GM13976 (cell line): ENCODE measurements at regions not wholly inside any gene's neighbourhood (a gene's known extent, or its start where the extent isn't known, plus 50 kb on each side); places are given as distances from the start of the nearest gene placed in this dataset.

ENCODE experiments used
- DNase-seq: peaks from one replicate; pipeline ENCODE4 v3.0.0; 2012; ENCODE audit warnings: low spot score
- CTCF ChIP-seq: IDR thresholded peaks from 2 replicates; pipeline ENCODE4 v1.5.1; 2012; ENCODE audit warnings: borderline replicate concordance, mild to moderate bottlenecking; ENCODE audit not compliant: insufficient read depth; ENCODE audit errors: extremely low read depth, missing control alignments, control extremely low read depth
- in situ Hi-C: fragments of 300-500 bp; cut with MboI; formaldehyde crosslinking; loops from one replicate; pipeline ENCODE4 v1.12.0; 2022; ENCODE audit warnings: low sequenced_read_pairs, mixed read lengths, inconsistent platforms; ENCODE audit not compliant: unreplicated experiment

- in situ Hi-C loops = no loop called here
- TF ChIP-seq CTCF = no peak
- no peak for DNase-seq
Measured at GRCh38 chr6:144712541-144712940, 427.4 kb downstream of the UTRN start.

- no peak for DNase-seq
- TF ChIP-seq CTCF = no peak
- in situ Hi-C loops = no loop called here
Measured at GRCh38 chr6:144714021-144714712, 429.0 kb downstream of the UTRN start.

- TF ChIP-seq CTCF = no peak
- in situ Hi-C loops = no loop called here
- no peak for DNase-seq
Measured at GRCh38 chr6:144715344-144715743, 430.2 kb downstream of the UTRN start.

GRCh38 chr6:144718431-144718830, 433.3 kb downstream of the UTRN start:
- no peak for DNase-seq
- TF ChIP-seq CTCF = no peak
- in situ Hi-C loops = no loop called here

GRCh38 chr6:144721232-144721631, 436.1 kb downstream of the UTRN start:
- DNase-seq = no peak
- TF ChIP-seq CTCF = no peak
- in situ Hi-C loops = no loop called here

- TF ChIP-seq CTCF = no peak
- in situ Hi-C loops = no loop called here
- no peak for DNase-seq
Measured at GRCh38 chr6:144722154-144722737, 437.1 kb downstream of the UTRN start.
